GM18909 (cell line): ENCODE measurements at regions not wholly inside any gene's neighbourhood (a gene's known extent, or its start where the extent isn't known, plus 50 kb on each side); places are given as distances from the start of the nearest gene placed in this dataset.

ENCODE experiments used
- ATAC-seq: cut with Tn5 transposase; IDR thresholded peaks from one replicate; pipeline ENCODE4 v1.9.1; 2021; ENCODE audit warnings: mild to moderate bottlenecking; ENCODE audit not compliant: unreplicated experiment, poor library complexity

DNA sequence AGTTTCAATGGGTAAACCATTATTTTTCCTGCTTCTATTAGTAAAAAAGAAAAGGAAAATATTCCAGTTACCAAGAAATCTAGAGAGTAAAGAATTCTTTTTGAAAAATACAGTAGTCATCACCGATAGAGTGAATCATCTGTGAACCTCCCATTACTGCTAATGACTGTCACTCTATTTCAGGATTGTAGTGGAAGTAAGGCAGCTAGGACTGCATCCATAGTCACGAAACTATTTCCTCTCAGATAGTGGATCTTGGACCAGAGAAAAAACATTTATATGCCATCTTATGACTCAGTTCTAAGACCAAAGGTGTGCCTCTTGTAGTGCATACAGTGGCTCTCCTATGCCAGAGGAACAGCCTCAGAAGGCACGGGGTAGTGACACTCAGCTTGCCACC, 173.9 kb upstream of the PLEKHA5 start:
- ATAC-seq, result no peak

GRCh38 chr12:18965203-18965602, 164.3 kb upstream of the PLEKHA5 start:
- no peak for ATAC-seq

GRCh38 chr12:18966954-18967353, 162.6 kb upstream of the PLEKHA5 start:
- no peak for ATAC-seq

DNA sequence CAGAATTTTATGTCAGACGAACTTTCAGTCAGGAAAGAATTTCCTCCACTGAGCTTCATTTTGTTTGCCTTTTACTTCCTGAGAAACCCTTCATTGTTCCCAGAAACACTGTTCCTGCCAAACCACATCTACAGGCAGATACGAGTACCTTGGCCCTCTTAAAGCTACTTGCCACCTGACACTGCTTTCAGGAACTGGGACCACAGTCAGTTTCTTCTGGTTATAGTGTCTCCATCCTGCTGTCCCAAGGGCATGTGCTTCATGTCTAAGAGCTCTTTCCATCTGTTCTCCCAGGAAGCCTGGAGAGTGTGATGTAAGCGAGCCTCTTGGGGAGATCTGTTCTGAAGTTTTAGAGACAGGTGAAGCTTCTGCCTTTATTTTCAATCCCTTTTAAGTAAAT, 161.7 kb upstream of the PLEKHA5 start:
- no peak for ATAC-seq

DNA sequence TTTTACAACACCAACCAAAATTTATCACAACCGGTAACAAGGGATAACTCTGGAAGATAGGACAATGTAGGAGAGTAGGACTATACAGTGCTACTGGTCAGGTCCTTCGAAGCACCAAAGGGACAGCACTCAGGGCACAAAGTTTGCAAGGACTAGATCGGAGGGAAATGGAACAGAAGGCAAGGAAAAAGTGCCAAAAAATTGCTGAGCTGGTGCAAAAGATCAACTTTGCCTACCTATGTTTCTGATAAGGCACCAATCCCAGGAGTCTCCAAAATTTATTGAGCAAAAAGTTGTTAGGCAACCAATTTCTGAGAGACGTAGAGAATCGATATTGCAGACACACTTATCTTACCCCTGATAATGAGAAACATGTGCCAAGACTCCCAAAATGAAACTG, 160.0 kb upstream of the PLEKHA5 start:
- ATAC-seq, result no peak

GRCh38 chr12:18970603-18971002, 158.9 kb upstream of the PLEKHA5 start:
- ATAC-seq, result no peak

DNA sequence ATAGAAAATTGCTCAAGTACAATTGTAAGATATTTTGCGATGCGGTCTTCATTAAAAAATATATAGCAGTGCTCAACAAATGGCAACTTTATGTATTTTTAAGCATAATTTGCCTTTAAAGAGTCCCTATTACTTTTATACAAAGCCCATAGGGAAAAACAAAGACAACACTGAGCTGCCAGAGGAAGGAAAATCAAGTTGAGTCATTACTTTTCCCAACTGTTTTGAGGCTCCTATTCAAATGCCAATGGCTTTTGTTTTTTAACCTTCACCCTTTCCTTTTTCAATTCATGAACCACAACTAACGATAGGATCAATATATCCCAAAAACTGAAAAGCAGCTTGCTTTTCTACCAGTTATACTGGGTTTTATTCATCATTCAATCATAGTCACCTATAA, 157.6 kb upstream of the PLEKHA5 start:
- no peak for ATAC-seq

- ATAC-seq, result no peak
Measured at GRCh38 chr12:18975933-18976332, 153.6 kb upstream of the PLEKHA5 start.

DNA sequence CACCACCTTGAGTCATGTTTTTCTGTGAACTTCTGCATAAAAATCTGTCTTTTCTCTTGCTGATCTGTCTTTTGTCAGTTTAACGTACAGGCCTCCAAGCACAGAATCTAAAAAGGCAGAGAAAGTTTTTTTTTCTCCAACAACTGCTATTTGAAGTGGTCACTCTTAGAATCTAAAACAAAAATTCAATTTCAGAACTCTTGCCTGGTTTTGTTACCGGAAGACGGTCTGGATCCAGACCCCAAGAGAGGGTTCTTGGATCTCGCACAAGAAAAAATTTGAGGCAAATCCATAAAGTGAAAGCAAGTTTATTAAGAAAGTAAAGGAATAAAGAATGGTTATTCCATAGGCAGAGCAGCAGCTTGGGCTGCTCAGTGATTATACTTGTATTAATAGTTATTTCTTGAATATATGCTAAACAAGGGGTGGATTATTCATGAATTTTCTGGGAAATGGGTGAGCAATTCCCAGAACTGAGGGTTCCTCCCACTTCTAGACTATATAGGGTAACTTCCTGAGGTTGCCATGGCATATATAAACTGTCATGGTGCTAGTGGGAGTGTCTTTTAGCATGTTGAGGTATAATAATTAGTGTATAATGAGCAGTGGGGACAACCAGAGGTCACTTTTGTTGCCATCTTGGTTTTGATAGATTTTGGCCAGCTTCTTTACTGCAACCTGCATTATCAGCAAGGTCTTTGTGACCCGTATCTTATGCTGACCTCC, 150.0 kb upstream of the PLEKHA5 start:
- no peak for ATAC-seq

DNA sequence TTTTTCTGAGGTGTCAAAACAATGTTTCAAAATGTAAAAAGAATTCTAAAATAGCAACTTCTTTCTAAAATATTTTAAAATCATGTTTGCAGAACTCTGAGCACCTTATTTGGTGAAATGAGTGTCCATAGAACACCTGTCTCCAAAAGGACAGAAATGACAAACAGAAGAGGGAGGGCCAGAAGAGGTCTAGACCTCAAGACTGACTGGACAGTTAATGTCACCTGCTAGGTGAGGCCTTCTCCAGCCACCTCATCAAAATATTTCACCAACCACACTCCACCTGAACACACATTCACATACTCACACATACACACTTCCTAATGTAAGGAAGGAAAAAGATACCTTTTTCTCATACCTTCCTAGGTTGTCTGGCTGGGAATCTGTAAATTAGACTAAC, 147.8 kb upstream of the PLEKHA5 start:
- ATAC-seq, result peak; percentile 49

GRCh38 chr12:18982226-18982949, 147.1 kb upstream of the PLEKHA5 start:
- peak; percentile 80 for ATAC-seq

GRCh38 chr12:18983854-18984253, 145.7 kb upstream of the PLEKHA5 start:
- no peak for ATAC-seq

GRCh38 chr12:18990856-18991255, 138.7 kb upstream of the PLEKHA5 start:
- no peak for ATAC-seq

- ATAC-seq, result no peak
Measured at GRCh38 chr12:18992336-18992735, 137.2 kb upstream of the PLEKHA5 start.

DNA sequence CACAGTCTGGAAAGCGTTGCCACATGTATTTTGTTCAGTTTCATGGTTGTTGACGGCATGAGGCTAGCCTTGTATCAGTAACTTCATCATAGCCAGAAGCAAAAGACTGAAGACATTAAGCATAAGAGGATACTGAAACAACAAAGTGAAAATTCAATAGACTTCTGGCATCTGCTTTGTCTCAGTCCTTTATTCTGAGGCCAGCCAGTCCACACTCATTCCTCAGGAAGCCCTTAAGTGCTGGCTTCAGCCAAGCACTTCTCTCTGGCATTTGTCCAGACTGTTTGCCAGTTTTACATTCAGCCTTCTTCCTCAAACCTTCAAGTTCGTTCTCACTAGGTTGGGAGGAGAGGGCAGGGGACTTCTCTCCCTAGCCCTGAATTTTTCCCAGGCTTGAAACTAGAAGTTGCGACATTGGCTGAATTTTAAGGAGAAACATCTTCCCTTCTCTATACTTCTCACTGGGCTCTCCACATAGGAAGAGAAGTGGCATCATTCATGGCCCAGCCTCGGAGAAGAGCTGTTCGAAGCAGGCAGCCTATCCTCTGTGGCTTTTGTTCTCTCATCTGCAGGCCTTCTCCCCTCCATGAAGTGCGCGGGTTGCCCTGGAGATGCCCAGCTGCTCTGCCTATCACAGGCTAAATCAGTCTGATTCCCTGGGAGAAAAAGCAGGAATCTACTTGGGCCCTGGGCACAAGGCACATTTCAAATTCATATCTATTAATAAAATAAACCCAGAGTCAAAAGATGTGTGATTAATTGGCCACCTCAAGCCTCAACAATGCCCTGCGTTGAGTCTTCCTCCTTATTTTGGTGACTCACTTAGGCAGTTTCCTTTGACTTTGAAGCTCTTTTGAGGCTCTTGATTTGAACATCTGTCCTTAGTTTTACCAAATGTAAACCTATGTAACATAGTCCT, 130.9 kb upstream of the PLEKHA5 start:
- no peak for ATAC-seq

DNA sequence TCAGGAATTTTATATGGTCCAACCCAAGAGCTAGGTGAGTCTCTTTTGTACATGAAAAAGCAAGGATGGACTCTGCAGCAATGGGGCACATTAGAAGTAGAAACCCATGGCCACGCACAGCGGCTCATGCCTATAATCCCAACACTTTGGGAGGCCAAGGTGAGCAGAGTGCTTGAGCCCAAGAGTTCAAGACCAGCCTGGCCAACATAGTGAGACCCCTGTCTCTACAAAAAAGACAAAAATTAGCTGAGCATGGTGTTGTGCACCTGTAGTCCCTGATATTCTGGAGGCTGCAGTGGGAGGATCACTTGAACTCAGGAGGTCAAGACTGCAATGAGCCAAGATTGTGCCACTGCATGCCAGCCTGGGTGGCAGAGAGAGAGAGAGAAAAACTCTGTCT, 128.7 kb upstream of the PLEKHA5 start:
- no peak for ATAC-seq

- no peak for ATAC-seq
Measured at GRCh38 chr12:19002216-19002615, 127.3 kb upstream of the PLEKHA5 start.

DNA sequence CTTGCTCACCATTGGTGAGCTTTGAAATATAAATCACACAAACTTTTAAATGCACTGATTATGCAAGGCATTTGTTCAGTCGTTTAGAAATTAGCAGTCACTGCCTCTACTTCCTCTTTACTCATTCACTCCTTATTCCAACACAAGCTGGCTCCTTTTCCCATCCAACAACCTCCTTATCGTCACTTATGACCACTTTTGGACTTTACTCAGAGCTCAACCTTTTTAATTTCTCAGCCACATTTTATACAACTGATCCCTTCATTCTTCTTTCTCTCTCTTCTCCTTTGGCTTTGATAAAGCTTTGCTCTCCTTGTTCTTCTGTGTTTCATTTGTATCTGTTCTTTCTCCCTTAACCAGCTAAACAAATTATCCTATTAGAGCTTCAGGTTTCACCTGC, 126.4 kb upstream of the PLEKHA5 start:
- ATAC-seq, result no peak

DNA sequence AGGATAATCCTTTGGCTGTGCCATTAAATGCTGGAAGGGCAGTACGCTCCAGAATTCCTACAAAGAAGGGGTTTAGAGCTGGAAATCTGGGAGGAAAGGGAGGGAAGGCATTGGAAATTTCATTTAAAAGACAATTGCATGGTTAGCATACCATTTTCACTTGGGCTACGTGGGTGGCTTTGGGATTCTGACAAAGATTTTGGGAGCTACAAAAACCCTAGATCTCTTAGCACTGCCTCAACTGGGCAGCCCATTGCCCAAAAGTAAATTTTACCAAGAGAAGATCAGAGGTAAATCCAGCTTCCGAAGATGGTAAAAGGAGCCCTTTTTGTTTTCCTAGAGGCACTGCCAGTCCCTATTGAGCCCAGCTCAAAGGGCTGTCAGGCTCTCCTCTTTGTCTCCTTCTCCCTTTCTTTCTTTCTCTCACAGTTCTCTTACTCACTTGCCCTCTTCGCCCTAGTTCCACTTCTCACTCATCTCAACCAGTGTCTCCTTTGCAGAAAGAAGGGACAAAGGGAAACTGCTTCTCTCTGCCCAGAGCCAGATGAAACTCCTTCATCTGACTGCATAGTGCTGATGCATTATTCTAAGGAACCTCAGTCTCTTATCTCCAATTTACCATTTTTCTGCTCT, 125.4 kb upstream of the PLEKHA5 start:
- no peak for ATAC-seq

DNA sequence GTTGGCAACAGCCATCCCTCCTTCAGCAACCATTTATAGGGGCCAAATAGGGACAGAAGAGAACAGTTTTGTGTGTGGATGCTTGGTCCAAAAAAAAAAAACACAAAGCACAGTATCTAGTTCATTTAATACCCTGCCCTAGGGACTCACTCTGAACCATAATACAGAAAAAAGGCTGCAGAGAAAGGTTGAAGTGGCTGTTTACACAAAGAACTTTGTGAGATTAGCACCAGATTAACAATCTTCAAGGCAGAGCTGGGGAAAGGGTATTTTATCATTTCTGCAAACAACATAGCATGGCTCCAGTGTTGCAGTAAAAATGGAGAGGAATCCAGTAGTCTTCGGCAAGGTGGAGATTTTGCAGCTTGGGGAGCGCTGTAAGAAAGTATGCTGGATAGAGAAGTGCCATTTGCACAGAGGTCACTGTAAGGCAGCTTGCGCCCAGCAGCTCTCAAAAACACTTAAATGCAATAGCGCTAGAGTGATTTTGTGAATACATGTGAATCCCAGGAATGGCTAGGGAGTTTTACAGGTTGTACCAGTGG, 124.2 kb upstream of the PLEKHA5 start:
- no peak for ATAC-seq
